DMS79 (cell line): ENCODE measurements at regions not wholly inside any gene's neighbourhood (a gene's known extent, or its start where the extent isn't known, plus 50 kb on each side); places are given as distances from the start of the nearest gene placed in this dataset.
A peak's percentile ranks its signal among the peaks of the same experiment; 100 is the strongest.
"Not testable (repeated sequence)": the region's sequence is repeated elsewhere in the genome, so short reads cannot be mapped to it uniquely, and the experiment has no call there.

Experiments
- DNase-seq: peaks from one replicate; lab custom pipeline; 2025; lab: John Stamatoyannopoulos, UW

GRCh38 chr20:36082315-36082915, 72.1 kb upstream of the EPB41L1 start:
- DNase-seq, result no peak

GRCh38 chr20:36083200-36083599, 71.3 kb upstream of the EPB41L1 start:
- DNase-seq, result not testable (repeated sequence)

- DNase-seq, result no peak
Observed at GRCh38 chr20:36084356-36084755, 70.2 kb upstream of the EPB41L1 start.

GRCh38 chr20:36084897-36085613, 69.5 kb upstream of the EPB41L1 start:
- DNase-seq, result no peak

GRCh38 chr20:36085686-36086267, 68.8 kb upstream of the EPB41L1 start:
- no peak for DNase-seq

- DNase-seq, result no peak
Observed at GRCh38 chr20:36086767-36087166, 67.8 kb upstream of the EPB41L1 start.

GRCh38 chr20:36090223-36090622, 64.3 kb upstream of the EPB41L1 start:
- no peak for DNase-seq

GRCh38 chr20:36091561-36092397, 62.8 kb upstream of the EPB41L1 start:
- no peak for DNase-seq

GRCh38 chr20:36092398-36093024, 62.0 kb upstream of the EPB41L1 start:
- no peak for DNase-seq

- peak; percentile 14 for DNase-seq
Observed at GRCh38 chr20:36093025-36093803, 61.3 kb upstream of the EPB41L1 start.

- no peak for DNase-seq
Observed at GRCh38 chr20:36093804-36094145, 60.8 kb upstream of the EPB41L1 start.

- no peak for DNase-seq
Observed at GRCh38 chr20:36094497-36094896, 60.0 kb upstream of the EPB41L1 start.

GRCh38 chr20:36096435-36096834, 58.1 kb upstream of the EPB41L1 start:
- DNase-seq, result no peak

- DNase-seq, result no peak
Observed at GRCh38 chr20:36097337-36098151, 57.0 kb upstream of the EPB41L1 start.

- DNase-seq, result no peak
Observed at GRCh38 chr20:36098364-36098763, 56.2 kb upstream of the EPB41L1 start.

GRCh38 chr20:36099106-36099505, 55.4 kb upstream of the EPB41L1 start:
- no peak for DNase-seq

GRCh38 chr20:36101192-36101591, 53.3 kb upstream of the EPB41L1 start:
- no peak for DNase-seq

- no peak for DNase-seq
Observed at GRCh38 chr20:36102306-36102705, 52.2 kb upstream of the EPB41L1 start.

GRCh38 chr20:36102809-36103596, 51.5 kb upstream of the EPB41L1 start:
- DNase-seq, result no peak

- no peak for DNase-seq
Observed at GRCh38 chr20:36104244-36104643, 50.3 kb upstream of the EPB41L1 start.
